Keratinocyte (primary cell): ENCODE measurements at regions not wholly inside any gene's neighbourhood (a gene's known extent, or its start where the extent isn't known, plus 50 kb on each side); places are given as distances from the start of the nearest gene placed in this dataset.

Experiments
- CTCF ChIP-seq, 3 experiments: IDR thresholded peaks in 1 of 3; conservative IDR thresholded peaks in 1 of 3; optimal IDR thresholded peaks in 1 of 3; 2 replicates in 2 of 3; 3 replicates in 1 of 3; pipeline versions ENCODE3 to v1.5.1; 2011; ENCODE audit warnings: low read length in 3 of 3, mild to moderate bottlenecking in 3 of 3, moderate library complexity in 2 of 3, control low read depth in 1 of 3, inconsistent platforms in 1 of 3; ENCODE audit not compliant: insufficient read depth in 2 of 3; ENCODE audit errors: extremely low read depth in 1 of 3
- EZH2 ChIP-seq: IDR thresholded peaks from one replicate; pipeline ENCODE4 v1.6.1; 2012; ENCODE audit warnings: inconsistent platforms, mild to moderate bottlenecking, low read length, moderate library complexity

GRCh38 chr15:81526029-81526428 is 152.0 kb upstream of the TMC3 start:
- no peak for TF ChIP-seq CTCF (optimal IDR thresholded peaks at IDR 0.05 in 1 of 3, IDR thresholded peaks at IDR 0.05 in 1 of 3, conservative IDR thresholded peaks at IDR 0.05 in 1 of 3; ENCODE audit: extremely low read depth in 1 of 3, insufficient read depth in 2 of 3, low read length in 3 of 3)
- TF ChIP-seq EZH2, result no peak
